NCI-H187 treated with DMSO at 0.1 percent for 48 hours (cell line): ENCODE measurements at regions not wholly inside any gene's neighbourhood (a gene's known extent, or its start where the extent isn't known, plus 50 kb on each side); places are given as distances from the start of the nearest gene placed in this dataset.
A peak's percentile ranks its signal among the peaks of the same experiment; 100 is the strongest.
"Not testable (repeated sequence)": the region's sequence is repeated elsewhere in the genome, so short reads cannot be mapped to it uniquely, and the experiment has no call there.

Experiments used
- DNase-seq: peaks from one replicate; lab custom pipeline; 2025; lab: John Stamatoyannopoulos, UW

GRCh38 chr5:152456815-152457443, 51.9 kb upstream of the NMUR2 start:
- no peak for DNase-seq

GRCh38 chr5:152462021-152462721, 57.1 kb upstream of the NMUR2 start:
- no peak for DNase-seq

DNA sequence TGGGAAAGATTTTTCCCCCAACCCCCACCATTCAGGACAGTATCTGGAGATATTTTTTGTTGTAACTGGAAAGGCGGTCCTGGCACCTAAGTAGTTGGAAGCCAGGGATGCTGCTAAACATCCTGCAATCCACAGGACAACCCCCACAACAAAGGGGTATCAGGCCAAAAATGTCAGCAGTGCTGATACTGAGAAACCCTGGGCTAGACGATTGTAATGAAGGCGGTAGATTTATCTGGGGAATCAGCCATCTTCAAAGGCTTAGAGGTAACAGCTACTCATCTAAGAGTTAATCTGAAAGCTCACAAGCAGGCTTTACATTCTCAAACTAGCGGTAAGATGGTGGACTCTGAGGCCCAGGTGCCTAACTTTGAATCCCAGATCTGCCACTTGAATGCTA, 59.0 kb upstream of the NMUR2 start:
- DNase-seq, result no peak

DNA sequence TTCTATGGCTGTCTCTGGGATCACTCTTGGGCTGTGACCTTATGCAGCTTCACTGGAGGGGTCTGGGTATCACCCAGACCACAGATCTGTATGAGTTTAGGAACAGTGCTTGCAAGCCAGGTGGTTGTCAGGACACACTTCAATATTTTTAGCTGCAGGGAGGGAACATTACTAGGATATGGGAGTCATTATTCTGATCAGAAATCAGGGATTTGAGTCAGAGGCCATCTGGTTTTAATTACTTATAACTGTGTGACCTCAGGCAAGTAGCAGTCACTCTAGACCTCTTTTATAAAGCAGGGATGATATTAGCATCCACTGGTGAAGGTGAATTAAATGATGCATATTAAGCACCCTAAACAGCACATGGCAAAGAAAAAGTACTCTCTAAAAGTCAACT, 60.1 kb upstream of the NMUR2 start:
- DNase-seq, result no peak

- no peak for DNase-seq
Observed at GRCh38 chr5:152466085-152466745, 61.1 kb upstream of the NMUR2 start.

DNA sequence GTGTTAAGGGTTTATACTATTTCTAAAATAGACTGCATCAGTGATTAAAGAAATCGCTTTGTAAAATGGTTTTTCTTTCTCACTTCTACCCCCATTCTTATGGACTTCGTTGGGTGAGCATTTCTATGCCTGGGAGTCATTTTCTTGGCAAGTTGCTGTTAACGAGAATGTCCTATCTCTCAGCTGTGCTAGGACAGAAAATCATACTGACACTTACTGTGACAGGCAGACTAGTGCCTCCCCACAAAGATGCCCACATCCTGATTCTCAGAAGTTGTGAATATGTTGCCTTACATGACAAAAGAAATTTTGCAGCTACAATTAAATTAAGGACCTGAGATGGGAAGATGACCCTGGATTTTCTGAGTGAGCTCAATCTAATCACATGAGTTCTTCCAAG, 65.1 kb upstream of the NMUR2 start:
- no peak for DNase-seq

GRCh38 chr5:152472083-152472482, 67.0 kb upstream of the NMUR2 start:
- DNase-seq, result no peak

- no peak for DNase-seq
Observed at GRCh38 chr5:152474961-152475360, 69.9 kb upstream of the NMUR2 start.

- no peak for DNase-seq
Observed at GRCh38 chr5:152477536-152477935, 72.5 kb upstream of the NMUR2 start.

GRCh38 chr5:152479866-152480265, 74.8 kb upstream of the NMUR2 start:
- DNase-seq, result not testable (repeated sequence)

GRCh38 chr5:152480677-152481076, 75.6 kb upstream of the NMUR2 start:
- not testable (repeated sequence) for DNase-seq

GRCh38 chr5:152487130-152487529, 82.1 kb upstream of the NMUR2 start:
- no peak for DNase-seq

DNA sequence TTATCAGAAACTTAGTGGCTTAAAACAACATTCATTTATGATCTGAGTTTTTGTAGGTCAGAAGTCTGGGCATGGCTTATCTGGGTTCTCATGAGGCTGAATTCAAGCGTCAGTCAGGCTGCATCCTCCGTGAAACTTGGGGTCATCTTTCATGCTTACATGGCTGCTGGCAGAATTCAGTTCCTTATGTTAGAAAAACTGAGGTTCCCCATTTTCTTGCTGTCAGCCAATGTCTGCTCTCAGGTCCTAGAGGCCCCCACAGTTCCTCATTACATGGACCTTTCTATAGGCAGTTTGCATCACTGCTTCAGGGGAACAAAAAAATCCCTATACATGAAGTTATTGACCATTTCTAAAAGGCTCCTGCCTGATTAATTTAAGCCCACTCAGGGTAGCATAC, 83.8 kb upstream of the NMUR2 start:
- DNase-seq, result no peak

GRCh38 chr5:152499814-152500535, 94.9 kb upstream of the NMUR2 start:
- no peak for DNase-seq

DNA sequence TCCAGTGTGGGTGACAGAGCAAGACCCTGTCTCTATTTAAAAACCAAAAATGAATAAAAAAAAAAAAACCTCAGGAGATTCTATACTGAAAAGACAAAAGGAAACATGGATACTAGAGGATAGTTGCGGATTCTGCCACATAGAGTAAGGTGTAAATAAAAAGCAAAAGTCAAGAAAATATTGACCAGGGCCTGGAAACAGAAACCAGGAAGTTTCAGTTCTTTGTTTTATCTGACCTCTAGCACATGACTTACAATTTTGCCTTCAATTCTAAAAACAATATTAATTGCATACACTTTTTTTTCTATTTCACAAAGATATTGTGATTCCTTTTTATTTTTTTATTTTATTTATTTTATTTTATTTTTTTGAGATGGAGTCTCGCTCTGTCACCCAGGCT, 96.2 kb upstream of the NMUR2 start:
- DNase-seq, result no peak

DNA sequence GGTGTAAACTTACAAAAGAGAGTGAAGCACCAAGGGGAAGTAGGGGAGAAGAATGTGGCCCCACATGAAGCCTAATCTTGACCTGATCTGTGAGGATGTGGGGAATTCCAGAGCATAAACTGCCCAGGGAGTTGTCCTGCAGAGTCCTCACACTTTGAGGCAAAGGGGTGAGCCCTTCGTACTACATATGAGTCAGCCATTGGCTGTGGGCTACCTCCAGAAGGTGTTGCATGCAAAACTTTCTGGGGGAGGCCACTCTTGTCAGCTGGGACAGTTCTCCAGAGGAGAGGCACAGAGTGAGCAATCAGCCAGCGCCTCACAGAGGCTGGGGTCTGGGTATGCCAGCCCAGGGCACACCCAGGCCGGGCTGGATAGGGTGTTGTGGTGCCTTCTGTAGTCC, 98.1 kb upstream of the NMUR2 start:
- DNase-seq, result no peak

DNA sequence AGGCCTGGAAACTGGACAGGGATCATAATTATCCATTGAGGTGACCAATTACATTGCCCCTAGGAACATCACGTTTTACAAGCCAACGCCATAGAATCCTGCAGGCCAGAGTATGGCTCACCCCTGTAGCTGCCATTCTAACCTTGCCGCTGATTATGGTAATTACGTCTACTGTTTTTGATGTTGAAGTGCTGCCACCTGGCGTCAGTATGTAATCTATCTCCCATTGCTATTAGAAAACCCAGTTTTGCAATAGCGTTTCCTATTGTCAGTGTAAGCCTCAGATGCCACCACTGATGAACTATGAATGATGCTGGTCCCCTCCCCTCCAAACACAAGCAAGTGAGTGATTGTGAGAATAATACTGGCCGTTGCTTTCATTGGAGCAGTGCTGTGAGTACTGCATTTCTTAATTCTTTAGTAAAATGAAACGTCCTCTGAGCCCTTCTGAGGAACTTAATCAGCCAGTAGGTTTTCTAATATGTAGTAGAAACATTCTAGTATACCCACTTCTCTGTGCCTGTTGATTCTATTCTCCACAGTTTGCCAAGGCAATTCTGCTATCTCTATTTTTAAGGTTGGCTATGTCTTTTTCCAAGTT, 100.5 kb upstream of the NMUR2 start:
- DNase-seq, result peak; percentile 10

DNA sequence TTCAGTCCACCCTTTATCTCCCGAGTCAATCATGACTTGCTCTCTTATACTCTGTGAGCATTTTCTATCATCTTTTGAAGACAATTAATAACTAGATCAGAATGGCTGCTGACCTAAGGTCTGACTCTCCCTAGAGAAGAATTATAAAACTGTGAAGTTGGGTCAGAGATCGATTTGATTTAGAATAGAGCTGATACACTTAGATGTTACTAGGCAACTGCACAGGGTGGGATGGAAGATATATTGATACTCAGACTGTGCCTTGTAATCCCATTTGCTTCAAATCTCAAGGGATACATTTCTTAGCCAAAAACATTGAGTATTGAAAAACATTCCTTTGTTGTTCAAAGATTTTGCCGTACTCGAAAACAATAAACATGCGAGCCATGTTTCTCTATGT, 106.0 kb upstream of the NMUR2 start:
- DNase-seq, result no peak

DNA sequence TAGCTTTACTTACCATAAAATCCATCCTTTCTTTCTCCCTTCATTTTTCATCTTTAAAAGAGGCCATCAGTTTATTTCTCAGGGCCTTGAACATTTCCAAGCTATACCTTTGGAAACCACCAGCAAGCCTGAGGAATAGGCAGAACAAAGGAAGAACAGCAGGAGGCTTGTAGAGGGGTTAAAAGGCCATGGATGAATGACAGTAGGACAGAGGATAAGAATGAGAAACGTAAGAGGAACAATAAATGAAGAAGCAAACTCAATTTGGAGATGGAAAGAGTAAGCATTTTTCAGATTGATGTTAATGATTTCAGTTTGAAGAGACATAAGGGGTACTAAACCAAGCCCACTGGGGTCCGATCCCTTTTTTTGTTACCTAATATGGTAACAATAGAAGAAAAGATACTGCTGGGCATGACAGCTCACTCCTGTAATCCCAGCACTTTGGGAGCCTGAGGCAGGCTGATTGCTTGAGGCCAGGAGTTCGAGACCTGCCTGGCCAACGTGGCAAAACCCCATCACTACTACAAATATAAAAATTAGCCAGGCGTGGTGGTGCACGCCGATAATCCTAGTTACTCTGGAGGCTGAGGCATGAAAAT, 106.6 kb upstream of the NMUR2 start:
- no peak for DNase-seq

DNA sequence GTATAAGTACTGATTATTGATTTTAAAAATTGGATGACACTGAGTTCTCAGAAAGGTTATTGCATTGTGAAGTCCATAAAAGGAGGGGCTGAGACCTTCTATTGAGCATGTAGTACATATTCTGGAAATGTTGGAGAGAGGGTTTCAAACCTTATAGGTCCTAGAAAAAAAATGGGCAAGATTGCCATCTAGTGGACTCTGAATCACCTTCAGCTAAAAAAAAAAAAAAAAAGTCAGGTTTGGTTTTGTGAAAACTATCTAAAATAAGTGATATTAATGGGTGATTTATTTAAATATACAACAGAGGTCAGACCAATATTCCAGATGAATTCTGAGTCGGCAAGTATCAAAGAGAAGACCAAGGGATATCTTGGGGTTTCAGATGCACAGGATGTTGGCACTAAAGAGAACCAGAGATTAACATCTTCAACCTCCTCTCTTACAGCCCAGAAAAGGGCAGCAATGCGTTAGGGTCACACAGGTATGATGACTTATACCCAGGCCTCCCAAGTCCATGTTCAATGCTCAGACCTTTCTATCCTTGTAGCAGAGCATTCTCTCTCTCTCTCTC, 109.8 kb upstream of the NMUR2 start:
- DNase-seq, result no peak

- DNase-seq, result no peak
Observed at GRCh38 chr5:152523964-152524363, 118.9 kb upstream of the NMUR2 start.
